RWPE2 (cell line): ENCODE measurements at regions not wholly inside any gene's neighbourhood (a gene's known extent, or its start where the extent isn't known, plus 50 kb on each side); places are given as distances from the start of the nearest gene placed in this dataset.

Experiments
- ATAC-seq: fragments of 200-7000 bp; cut with Tn5 transposase; 3 replicates; pipeline ENCODE4 v1.9.1; 2021; ENCODE audit warnings: low read depth
- DNase-seq: peaks from one replicate; pipeline ENCODE4 v3.0.0-alpha.2; 2020; ENCODE audit warnings: low spot score
- H3K27ac ChIP-seq: fragments of 450-650 bp; 2 replicates; pipeline ENCODE4 v1.5.1; 2017; ENCODE audit warnings: mild to moderate bottlenecking; ENCODE audit not compliant: poor library complexity, severe bottlenecking
- H3K27me3 ChIP-seq: fragments of 250-450 bp; sonication (Bioruptor Pico); 2 replicates; pipeline ENCODE4 v1.5.1; 2021; ENCODE audit warnings: mild to moderate bottlenecking, moderate library complexity; ENCODE audit not compliant: insufficient read depth, poor library complexity, severe bottlenecking
- H3K36me3 ChIP-seq: fragments of 250-450 bp; sonication (Bioruptor Pico); 2 replicates; pipeline ENCODE4 v1.5.1; 2020; ENCODE audit warnings: low read depth, mild to moderate bottlenecking, moderate library complexity
- H3K4me1 ChIP-seq: fragments of 250-450 bp; sonication (Bioruptor Pico); 2 replicates; pipeline ENCODE4 v1.5.1; 2021; ENCODE audit warnings: mild to moderate bottlenecking, moderate library complexity; ENCODE audit not compliant: insufficient read depth, poor library complexity, severe bottlenecking
- H3K4me3 ChIP-seq: fragments of 250-450 bp; sonication (Bioruptor Pico); 2 replicates; pipeline ENCODE4 v1.5.1; 2021; ENCODE audit warnings: mild to moderate bottlenecking, moderate library complexity; ENCODE audit not compliant: severe bottlenecking
- H3K9me3 ChIP-seq: fragments of 250-450 bp; sonication (Bioruptor Pico); 2 replicates; pipeline ENCODE4 v1.5.1; 2021; ENCODE audit warnings: mild to moderate bottlenecking, moderate library complexity; ENCODE audit not compliant: severe bottlenecking
- TF ChIP-seq, protein P1 (sequence below): fragments of 450-650 bp; IDR thresholded peaks from one replicate; pipeline ENCODE4 v1.5.1; 2017; ENCODE audit warnings: mild to moderate bottlenecking, moderate library complexity; ENCODE audit not compliant: poor library complexity, severe bottlenecking

DNA sequence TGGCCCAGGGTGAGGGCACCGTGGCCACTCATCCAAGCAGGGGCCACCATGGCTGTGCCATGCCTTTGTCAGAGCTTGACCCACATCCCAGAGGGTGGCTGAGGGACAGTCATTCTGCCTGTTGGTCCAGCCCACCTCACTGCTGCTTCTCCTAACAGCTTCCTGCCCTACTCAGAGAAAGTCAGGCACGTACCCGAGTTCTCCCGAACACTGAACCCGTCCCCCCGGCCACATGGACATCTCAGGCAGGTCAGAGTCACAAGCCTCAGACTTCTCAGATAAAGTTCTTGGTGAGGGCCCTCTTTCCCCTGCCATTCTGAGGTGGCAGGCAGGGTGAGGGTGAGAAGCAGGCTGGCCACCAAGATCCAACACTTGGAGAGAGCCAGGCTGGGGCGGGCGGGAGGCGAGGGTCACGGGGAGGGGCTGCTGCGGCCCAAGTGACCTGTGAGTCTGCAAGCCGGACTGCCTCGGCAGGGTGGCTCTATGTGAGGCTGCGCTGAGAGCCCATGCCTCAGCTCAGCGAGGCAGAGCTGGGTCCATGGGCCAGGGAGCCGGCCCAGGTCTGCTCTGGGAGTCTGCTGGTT is 317.8 kb downstream of the TMEM121 start:
- TF ChIP-seq, protein P1, sequence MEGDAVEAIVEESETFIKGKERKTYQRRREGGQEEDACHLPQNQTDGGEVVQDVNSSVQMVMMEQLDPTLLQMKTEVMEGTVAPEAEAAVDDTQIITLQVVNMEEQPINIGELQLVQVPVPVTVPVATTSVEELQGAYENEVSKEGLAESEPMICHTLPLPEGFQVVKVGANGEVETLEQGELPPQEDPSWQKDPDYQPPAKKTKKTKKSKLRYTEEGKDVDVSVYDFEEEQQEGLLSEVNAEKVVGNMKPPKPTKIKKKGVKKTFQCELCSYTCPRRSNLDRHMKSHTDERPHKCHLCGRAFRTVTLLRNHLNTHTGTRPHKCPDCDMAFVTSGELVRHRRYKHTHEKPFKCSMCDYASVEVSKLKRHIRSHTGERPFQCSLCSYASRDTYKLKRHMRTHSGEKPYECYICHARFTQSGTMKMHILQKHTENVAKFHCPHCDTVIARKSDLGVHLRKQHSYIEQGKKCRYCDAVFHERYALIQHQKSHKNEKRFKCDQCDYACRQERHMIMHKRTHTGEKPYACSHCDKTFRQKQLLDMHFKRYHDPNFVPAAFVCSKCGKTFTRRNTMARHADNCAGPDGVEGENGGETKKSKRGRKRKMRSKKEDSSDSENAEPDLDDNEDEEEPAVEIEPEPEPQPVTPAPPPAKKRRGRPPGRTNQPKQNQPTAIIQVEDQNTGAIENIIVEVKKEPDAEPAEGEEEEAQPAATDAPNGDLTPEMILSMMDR, result no peak
- H3K9me3 ChIP-seq, result no peaks in the 10 kb centered on the region
- no peak for ATAC-seq
- H3K27ac ChIP-seq, result no peak overlapping the region
- peak; percentile 55 for DNase-seq
- H3K27me3 ChIP-seq, result no peaks in the 10 kb centered on the region
- no peak overlapping the region for H3K4me3 ChIP-seq
- H3K36me3 ChIP-seq, result no peaks in the 10 kb centered on the region
- no peaks in the 10 kb centered on the region for H3K4me1 ChIP-seq

DNA sequence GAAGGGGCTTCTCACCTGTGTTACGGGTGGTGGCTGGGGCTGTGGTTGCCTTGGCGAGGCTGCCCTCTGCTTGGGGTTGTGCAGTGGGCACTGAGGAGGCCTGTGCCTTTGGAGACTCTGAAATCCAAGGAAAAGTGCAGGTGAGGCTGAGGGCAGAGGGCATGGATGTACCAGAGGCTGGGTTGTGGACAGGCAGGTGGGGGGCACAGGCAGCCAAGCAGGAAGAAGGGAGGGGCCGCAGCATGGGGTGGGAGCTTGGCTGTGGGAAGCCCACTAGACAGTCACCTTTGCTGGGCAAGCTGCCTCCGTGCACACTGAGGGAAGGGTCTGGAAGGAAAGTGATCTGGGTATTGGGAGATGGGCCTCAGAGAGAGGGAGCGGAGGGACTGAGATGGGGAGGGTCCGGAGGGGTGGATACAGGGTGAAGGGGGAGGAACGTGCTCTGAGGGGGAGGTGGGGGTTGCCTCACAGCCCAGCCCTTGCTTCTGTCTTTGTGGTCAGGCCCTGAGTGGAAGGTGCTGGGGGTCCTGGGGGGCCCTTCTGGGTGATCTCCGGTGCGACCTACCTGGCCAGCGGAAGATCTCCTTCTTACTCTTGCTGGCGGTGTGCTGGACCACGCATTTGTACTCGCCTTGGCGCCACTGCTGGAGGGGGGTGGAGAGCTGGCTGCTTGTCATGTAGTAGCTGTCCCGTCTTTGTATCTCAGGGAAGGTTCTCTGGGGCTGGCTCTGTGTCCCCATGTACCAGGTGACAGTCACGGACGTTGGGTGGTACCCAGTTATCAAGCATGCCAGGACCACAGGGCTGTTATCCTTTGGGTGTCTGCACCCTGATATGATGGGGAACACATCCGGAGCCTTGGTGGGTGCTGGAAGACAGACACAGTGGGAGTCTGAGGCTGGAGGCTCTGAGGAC is 318.7 kb downstream of the TMEM121 start:
- DNase-seq (peak; percentile 61), ATAC-seq (no peak)
- no peaks in the 10 kb centered on the region for H3K27me3 ChIP-seq
- no peaks in the 10 kb centered on the region for H3K36me3 ChIP-seq
- no peak overlapping the region for H3K4me3 ChIP-seq
- no peaks in the 10 kb centered on the region for H3K9me3 ChIP-seq
- H3K4me1 ChIP-seq, result no peaks in the 10 kb centered on the region
- TF ChIP-seq, protein P1, result no peak
- H3K27ac ChIP-seq, result no peak overlapping the region

- H3K27ac ChIP-seq, result no peak overlapping the region
- H3K27me3 ChIP-seq, result no peaks in the 10 kb centered on the region
- no peaks in the 10 kb centered on the region for H3K36me3 ChIP-seq
- DNase-seq (peak; percentile 41), ATAC-seq (no peak)
- TF ChIP-seq, protein P1, result no peak
- H3K4me1 ChIP-seq, result no peaks in the 10 kb centered on the region
- H3K9me3 ChIP-seq, result no peaks in the 10 kb centered on the region
- no peak overlapping the region for H3K4me3 ChIP-seq
Observed at GRCh38 chr14:105845725-105846309, 319.4 kb downstream of the TMEM121 start.

DNA sequence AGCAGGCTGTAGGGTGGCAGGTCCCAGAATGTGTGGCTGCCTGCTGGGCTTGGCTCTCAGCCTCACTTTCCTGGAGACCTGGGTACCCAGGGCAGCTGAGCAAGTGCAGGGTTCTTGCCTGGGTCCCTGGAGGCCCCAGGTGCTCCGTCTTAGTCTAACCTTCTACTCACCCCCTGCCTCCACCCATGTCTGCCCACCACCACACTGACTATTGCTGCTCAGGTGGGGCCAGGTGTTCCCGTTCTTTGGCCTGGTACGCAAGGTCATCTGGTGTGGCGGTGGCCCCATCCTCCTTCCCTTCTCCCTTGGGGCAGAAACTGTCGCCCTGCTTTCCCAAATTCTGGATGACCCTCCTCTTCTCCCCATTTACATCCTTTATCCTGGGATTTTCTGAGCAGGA is 319.9 kb downstream of the TMEM121 start:
- ATAC-seq, result no peak
- Histone ChIP-seq H3K27me3 (no peaks in the 10 kb centered on the region), H3K9me3 (no peaks in the 10 kb centered on the region), H3K4me1 (no peaks in the 10 kb centered on the region), H3K27ac (no peak overlapping the region), H3K36me3 (no peaks in the 10 kb centered on the region), H3K4me3 (no peak overlapping the region)
- TF ChIP-seq, protein P1, result no peak
- peak; percentile 35 for DNase-seq
